H1 (cell line): ENCODE measurements at regions not wholly inside any gene's neighbourhood (a gene's known extent, or its start where the extent isn't known, plus 50 kb on each side); places are given as distances from the start of the nearest gene placed in this dataset.

Source experiments
- ATF2 ChIP-seq: IDR thresholded peaks from 2 replicates; pipeline ENCODE4 v1.6.1; 2012; ENCODE audit warnings: low read length, inconsistent platforms
- E2F6 ChIP-seq: IDR thresholded peaks from 2 replicates; pipeline ENCODE4 v1.6.1; 2012; ENCODE audit warnings: inconsistent platforms
- NRF1 ChIP-seq: IDR thresholded peaks from 2 replicates; pipeline ENCODE4 v1.6.1; 2011; ENCODE audit warnings: mild to moderate bottlenecking, low read depth, low read length, improper control_type of control experiment
- POLR2AphosphoS5 ChIP-seq: IDR thresholded peaks from 2 replicates; pipeline ENCODE4 v1.6.1; 2011; ENCODE audit warnings: low read depth, low read length
- SIX5 ChIP-seq: IDR thresholded peaks from 2 replicates; pipeline ENCODE4 v1.6.1; 2011; ENCODE audit warnings: mild to moderate bottlenecking, low read depth, low read length
- TCF12 ChIP-seq: IDR thresholded peaks from 2 replicates; pipeline ENCODE4 v1.6.1; 2011; ENCODE audit warnings: low read depth, mild to moderate bottlenecking, low read length

GRCh38 chr14:82180139-82180538 is 646.5 kb upstream of the SEL1L start (continued):
- TF ChIP-seq ATF2 (no peak), SIX5 (no peak), TCF12 (no peak), POLR2AphosphoS5 (no peak), NRF1 (no peak), E2F6 (no peak)
